HG03575 (cell line): ENCODE measurements at regions not wholly inside any gene's neighbourhood (a gene's known extent, or its start where the extent isn't known, plus 50 kb on each side); places are given as distances from the start of the nearest gene placed in this dataset.
"Not testable (repeated sequence)": the region's sequence is repeated elsewhere in the genome, so short reads cannot be mapped to it uniquely, and the experiment has no call there.

Source experiments
- ATAC-seq: cut with Tn5 transposase; IDR thresholded peaks from one replicate; pipeline ENCODE4 v1.9.1; 2021; ENCODE audit not compliant: unreplicated experiment, insufficient number of reproducible peaks, low FRiP score; ENCODE audit errors: extremely low read depth

GRCh38 chr3:159739166-159739565, 249.5 kb upstream of the IL12A start:
- no peak for ATAC-seq

DNA sequence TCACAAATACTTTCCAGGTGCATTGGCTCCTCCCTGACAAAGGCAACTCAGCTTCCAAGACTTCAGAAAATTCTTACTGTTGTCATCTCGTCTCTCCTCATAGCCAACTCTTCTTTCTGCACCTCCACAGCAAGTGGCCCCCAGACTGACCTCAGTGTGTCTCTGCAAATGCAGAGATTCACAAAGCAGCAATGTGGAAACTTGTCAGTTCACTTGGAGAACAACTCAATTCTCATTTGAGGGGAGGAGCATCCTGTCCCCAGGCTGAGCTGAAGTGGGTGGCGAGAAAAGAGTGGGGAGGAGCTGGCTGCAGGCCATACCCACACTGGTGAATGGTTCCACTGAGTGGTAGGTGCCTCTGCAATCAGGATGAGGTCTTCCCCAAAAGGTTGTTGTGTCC, 248.7 kb upstream of the IL12A start:
- ATAC-seq: no peak

DNA sequence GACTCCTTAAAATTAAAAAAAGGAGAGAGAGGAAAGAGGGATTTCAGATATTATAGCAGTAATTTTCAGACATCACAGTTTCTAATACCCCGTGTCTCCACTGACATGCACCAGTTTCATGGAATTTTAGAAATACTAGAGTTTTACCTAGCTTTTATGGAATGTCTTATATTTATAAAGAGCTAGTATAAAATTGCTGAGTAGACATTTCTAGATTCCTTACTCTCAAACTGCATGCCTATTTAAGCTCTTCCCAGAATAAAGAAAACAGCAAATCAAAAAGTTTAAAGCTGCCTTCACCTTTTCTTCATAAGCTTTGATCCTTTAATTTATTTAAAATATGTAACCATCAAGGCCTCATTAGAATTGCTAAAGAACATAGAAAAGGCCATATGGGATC, 247.4 kb upstream of the IL12A start:
- no peak for ATAC-seq

DNA sequence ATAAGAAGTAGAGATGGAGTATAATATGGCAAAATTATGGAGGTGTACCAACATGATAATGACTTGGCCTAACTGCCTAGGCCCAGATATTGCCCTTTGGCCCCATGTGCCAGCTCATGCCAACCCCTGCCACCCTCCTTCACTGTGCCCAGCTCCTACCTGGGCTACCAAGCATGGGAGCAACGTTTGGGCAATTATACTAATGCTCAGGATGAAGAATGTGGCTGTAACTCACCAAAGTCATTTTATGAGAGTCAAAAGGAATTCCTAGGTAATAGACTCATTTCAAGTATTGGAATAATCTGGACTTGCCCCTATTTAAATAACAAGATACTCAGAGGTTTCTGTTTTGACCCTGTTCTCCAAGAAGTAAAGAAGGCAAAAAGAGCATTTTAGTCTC, 240.2 kb upstream of the IL12A start:
- no peak for ATAC-seq

- no peak for ATAC-seq
Observed at GRCh38 chr3:159749406-159749805, 239.2 kb upstream of the IL12A start.

DNA sequence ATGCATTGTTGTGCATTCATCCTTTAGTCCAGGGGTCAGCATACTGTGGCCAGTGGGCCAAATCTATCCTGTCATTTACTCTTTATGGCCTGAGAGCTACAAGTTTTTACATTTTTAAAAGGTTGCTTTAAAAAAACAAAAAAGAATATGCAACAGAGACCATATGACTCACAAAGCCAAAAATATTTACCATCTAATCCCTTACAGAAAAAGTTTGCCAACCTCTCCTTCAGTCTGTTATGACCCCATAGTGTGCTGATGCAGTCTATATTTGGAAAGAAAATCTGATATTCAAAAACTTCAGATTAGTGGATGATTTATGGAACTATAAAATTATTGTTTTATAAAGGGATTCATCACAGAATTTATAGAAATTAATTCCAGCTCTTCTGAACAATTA, 237.5 kb upstream of the IL12A start:
- no peak for ATAC-seq

- no peak for ATAC-seq
Observed at GRCh38 chr3:159751752-159752151, 236.9 kb upstream of the IL12A start.

DNA sequence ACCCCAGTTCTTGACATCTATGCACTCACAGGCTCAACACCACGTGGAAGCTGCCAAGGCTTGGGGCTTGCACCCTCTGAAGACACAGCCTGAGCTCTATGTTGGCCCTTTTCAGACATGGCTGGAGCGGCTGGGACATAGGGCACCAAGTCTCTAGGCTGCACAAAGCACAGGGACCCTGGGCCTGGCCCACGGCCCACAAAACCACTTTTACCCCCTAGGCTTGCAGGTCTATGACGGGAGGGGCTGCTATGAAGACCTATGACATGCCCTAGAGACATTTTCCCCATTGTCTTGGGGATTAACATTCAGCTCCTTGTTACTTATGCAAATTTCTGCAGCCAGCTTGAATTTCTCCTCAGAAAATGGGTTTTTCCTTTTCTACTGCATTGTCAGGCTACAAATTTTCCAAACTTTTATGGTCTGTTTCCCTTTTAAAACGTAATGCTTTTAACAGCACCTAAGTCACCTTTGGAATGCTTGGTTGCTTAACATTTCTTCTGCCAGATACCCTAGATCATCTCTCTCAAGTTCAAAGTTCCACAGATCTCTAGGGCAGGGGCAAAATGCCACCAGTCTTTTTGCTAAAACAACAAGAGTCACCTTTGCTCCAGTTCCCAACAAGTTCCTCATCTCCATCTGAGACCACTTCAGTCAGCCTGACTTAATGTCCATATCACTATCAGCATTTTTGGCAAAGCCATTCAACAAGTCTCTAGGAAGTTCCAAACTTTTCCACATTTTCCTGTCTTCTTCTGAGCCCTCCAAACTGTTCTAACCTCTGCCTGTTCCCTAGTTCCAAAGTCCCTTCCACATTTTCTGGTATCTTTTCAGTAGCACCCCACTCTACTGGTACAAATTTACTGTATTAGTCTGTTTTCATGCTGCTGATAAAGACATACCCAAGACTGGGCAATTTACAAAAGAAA, 232.1 kb upstream of the IL12A start:
- ATAC-seq: not testable (repeated sequence)

DNA sequence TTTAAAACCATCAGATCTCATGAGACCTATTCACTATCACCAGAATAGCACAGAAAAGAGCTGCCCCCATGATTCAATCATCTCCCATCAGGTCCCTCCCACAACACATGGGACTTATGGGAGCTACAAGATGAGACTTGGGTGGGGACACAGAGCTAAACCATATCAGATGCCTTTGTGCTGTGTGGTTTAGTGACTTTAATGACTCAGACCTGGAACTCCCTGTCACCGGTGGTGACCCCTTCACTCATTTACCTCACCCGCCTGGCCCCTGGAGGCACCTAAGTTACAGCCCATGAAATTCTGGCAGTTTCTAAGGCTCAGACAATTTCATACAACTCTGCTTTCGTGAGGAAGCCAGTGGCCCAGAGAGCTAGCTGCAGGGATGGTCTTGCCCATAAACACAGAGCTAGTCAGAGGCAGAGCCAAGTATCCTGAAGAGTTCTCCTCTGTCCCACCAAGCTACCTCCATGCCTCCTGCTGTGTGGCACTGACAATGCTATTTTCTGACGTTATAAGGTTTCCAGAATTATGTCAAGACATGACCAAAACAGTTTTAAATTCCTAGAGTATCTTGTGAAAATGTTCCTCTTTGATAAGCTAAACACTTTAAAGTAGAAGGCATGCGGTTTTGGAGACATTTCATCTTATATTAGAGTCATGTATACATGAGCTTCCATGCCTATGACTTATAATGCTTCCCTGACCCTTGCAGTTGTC, 231.1 kb upstream of the IL12A start:
- ATAC-seq: no peak

- ATAC-seq: no peak
Observed at GRCh38 chr3:159760046-159760445, 228.6 kb upstream of the IL12A start.

DNA sequence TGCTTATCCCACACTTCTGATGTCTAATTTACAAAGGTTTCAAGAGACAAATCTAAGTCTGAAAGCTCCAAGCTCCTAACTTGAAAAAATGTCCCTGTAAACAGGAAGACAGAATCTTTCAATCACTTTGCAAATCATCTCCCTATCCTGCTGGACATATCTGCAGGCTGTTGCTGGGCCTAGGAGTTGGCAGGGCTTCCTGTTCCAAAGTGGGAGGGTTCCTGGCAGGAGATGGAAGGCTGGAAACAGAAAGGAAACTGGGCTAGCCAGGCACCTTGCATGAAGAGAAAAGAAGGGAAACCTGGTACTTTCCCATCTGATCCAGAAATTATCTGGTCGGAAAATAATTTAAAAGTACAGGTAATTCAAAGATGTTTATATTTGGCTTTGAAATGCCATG, 227.3 kb upstream of the IL12A start:
- no peak for ATAC-seq

- no peak for ATAC-seq
Observed at GRCh38 chr3:159761848-159762635, 226.6 kb upstream of the IL12A start.

DNA sequence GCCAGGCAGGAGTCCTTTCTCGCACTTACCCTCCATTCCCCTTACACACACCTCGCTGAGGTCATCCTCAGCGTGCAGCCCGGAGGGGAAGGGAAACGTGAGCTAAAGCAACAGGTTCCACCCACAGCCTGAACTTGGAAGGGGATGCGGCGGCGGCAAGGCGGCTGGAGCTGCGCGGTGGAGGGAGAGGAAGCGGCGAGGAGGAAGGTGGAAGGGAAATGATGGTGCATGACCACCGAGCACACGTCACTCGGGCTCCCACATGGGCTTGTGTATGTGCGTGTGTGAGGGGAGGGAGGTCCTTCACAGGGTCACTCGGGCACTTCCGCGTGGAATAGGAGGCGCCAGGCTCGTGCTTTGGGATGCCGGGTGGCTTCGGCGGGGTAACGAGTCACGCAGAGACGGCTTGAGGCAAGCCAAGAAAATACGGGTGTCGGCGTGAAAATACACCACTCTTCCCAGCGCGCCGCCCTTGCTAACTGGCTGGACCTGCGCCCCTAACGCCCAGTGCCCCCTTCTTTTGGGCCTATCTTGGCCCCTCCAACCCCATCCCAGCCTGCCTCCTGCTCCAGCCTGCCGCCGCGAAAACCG, 225.5 kb upstream of the IL12A start:
- no peak for ATAC-seq

GRCh38 chr3:159763602-159764489, 224.8 kb upstream of the IL12A start:
- peak; percentile 35 for ATAC-seq

- ATAC-seq: no peak
Observed at GRCh38 chr3:159764490-159765029, 224.1 kb upstream of the IL12A start.

GRCh38 chr3:159765030-159765859, 223.4 kb upstream of the IL12A start:
- ATAC-seq: no peak

DNA sequence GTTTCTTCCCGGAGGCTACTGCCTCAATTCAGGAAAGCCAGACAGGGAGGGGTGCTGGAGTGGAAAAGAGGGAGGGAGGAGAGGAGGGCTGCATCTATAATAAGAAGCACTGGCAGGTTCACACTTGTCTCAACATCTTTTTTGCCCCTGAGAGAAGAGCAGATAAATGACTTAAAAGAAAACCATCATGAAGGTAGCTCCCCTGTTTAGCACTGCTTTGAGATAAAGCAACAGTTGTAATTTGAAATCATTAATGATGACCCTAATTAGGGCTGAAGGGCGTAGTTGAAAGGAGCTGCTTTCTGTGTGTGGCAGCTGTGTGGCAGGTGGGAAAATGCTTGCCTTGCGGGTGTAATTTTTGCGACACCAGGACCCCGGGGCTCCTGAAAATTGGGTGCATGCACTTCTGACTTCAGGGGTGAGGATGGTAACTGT, 222.8 kb upstream of the IL12A start:
- no peak for ATAC-seq
